ENCODE measurements at regions not wholly inside any gene's neighbourhood (a gene's known extent, or its start where the extent isn't known, plus 50 kb on each side); places are given as distances from the start of the nearest gene placed in this dataset.
"Not testable (repeated sequence)": the region's sequence is repeated elsewhere in the genome, so short reads cannot be mapped to it uniquely, and the experiment has no call there.

DNA sequence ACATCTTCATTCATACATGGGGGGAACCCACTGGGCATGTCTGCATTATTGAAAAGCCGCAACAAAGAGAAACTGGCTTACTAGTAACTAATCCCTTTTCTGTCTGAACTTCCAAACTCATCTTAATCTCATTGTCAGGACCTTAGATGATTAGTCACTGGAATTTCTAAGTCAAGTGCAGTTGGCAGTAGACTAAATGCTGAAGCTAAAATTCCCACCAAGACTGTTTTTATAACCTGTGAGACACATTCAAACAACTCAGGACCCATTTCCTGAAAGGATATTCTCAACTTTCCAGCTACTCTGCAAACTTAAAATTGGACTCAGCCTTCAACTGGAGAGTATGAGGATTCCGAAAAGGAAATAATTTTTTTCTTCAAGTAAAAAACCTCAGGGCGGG lies 94.8 kb upstream of the SCAF8 start:
- TF ChIP-seq, protein P1, sequence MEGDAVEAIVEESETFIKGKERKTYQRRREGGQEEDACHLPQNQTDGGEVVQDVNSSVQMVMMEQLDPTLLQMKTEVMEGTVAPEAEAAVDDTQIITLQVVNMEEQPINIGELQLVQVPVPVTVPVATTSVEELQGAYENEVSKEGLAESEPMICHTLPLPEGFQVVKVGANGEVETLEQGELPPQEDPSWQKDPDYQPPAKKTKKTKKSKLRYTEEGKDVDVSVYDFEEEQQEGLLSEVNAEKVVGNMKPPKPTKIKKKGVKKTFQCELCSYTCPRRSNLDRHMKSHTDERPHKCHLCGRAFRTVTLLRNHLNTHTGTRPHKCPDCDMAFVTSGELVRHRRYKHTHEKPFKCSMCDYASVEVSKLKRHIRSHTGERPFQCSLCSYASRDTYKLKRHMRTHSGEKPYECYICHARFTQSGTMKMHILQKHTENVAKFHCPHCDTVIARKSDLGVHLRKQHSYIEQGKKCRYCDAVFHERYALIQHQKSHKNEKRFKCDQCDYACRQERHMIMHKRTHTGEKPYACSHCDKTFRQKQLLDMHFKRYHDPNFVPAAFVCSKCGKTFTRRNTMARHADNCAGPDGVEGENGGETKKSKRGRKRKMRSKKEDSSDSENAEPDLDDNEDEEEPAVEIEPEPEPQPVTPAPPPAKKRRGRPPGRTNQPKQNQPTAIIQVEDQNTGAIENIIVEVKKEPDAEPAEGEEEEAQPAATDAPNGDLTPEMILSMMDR (IDR thresholded peaks at IDR 0.05; ENCODE audit: low read depth, low read length), result no peak
- no peaks in the 10 kb centered on the region for H3K9me3 ChIP-seq (ENCODE audit: low read depth)

DNA sequence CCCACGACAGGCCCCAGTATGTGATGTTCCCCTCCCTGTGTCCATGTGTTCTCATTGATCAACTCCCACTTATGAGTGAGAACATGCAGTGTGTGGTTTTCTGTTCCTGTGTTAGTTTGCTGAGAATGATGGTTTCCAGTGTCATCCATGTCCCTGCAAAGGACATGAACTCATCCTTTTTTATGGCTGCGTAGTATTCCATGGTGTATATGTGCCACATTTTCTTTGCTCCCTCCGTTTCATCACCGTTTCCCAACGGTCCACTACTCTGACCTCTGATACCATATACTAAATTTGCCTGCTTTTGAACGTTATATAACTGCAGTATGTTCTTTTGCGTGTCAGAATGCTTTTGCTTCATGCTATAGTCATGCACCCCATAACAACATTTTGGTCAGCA lies 94.0 kb upstream of the SCAF8 start:
- not testable (repeated sequence) for H3K27ac ChIP-seq; H3K4me3 ChIP-seq; H3K9me3 ChIP-seq (ENCODE audit: low read depth); DNase-seq (ENCODE audit: low read depth in 1 of 2, low spot score in 1 of 2); H3K27me3 ChIP-seq; H3K36me3 ChIP-seq; H3K4me1 ChIP-seq (ENCODE audit: low read depth)

More for the DNA sequence above, 94.8 kb upstream of the SCAF8 start:
- Histone ChIP-seq H3K27me3 (no peaks in the 10 kb centered on the region), H3K4me3 (no peak overlapping the region), H3K36me3 (no peaks in the 10 kb centered on the region), H3K4me1 (ENCODE audit: low read depth) (no peaks in the 10 kb centered on the region), H3K27ac (no peak overlapping the region)
- DNase-seq (ENCODE audit: low read depth in 1 of 2, low spot score in 1 of 2), result no peak

DNA sequence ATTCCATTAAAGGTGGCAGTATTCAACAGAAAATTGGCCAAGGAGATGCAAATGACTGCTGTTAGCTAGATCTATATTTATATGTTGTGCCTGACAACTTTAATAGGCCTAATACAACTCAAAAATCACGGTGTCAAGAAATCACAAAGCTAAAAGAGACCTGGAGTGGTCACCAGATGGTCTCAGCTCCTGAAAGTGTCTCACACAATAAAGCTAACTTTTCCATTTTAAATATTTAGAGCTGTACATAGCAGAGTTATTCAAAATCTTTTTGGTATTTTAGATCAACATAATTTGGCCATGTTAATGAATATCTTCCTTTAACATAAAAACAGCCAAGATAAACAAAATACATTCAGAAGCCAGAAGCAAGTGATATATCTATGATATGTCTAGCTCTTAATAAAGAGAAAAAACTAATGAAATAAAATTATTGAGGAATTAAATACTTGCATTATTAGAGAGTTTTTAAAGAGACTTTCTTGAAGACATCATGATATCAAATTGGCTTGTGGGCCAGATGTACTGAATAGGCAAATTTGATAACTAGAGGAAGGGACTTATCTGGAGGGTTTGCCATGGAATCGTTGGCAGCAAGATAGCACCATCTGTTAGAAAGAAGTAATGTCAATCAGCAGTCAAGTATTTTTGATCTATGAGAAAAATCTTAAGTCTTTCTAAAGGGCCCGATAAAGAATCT lies 84.9 kb upstream of the SCAF8 start:
- no peaks in the 10 kb centered on the region for H3K9me3 ChIP-seq (ENCODE audit: low read depth)
- no peaks in the 10 kb centered on the region for H3K27me3 ChIP-seq
- DNase-seq (ENCODE audit: low read depth in 1 of 2, low spot score in 1 of 2), result no peak
- H3K27ac ChIP-seq, result no peak overlapping the region
- H3K36me3 ChIP-seq, result no peaks in the 10 kb centered on the region
- H3K4me3 ChIP-seq, result no peak overlapping the region
- H3K4me1 ChIP-seq (ENCODE audit: low read depth), result no peaks in the 10 kb centered on the region
- TF ChIP-seq, protein P1 (IDR thresholded peaks at IDR 0.05; ENCODE audit: low read depth, low read length), result no peak

DNA sequence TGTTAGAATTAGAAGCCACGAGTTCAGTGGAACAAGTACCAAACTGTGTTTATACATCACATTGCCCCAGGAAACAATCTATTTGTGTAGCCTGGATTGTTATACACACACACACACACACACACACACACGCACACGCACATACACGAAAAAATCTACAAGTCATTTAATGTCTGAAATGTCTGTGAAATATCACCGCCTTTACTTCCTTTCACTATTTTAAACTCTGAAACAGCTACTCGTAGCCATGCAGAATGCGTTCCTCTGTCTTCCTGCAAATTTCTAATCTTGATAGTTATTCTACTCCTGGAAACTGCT lies 84.4 kb upstream of the SCAF8 start:
- Histone ChIP-seq H3K4me3 (no peak overlapping the region), H3K27me3 (no peaks in the 10 kb centered on the region), H3K9me3 (ENCODE audit: low read depth) (no peaks in the 10 kb centered on the region), H3K27ac (no peak overlapping the region), H3K36me3 (no peaks in the 10 kb centered on the region), H3K4me1 (ENCODE audit: low read depth) (no peaks in the 10 kb centered on the region)
- TF ChIP-seq, protein P1 (IDR thresholded peaks at IDR 0.05; ENCODE audit: low read depth, low read length), result no peak
- DNase-seq (ENCODE audit: low read depth in 1 of 2, low spot score in 1 of 2), result no peak

DNA sequence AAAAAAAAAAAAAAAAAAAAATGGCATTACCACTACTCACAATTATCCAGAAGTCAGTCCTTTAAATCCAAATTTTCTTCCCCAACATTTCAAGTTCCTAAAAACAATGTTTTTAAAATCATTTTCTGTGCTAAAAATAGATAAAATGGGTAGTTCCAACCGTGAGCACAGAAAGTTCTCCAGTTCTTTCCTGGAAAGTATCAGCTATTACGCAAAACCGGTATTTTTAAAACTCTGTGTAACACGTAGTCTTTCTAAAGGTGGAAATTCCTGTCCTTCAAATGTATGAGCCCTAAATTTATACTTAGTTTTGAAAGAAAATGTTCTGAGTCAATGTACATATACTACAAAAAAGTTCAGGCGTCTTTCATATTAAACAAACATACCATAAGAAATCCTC lies 83.5 kb upstream of the SCAF8 start:
- Histone ChIP-seq H3K4me3 (no peak overlapping the region), H3K4me1 (ENCODE audit: low read depth) (no peaks in the 10 kb centered on the region), H3K9me3 (ENCODE audit: low read depth) (no peaks in the 10 kb centered on the region), H3K36me3 (no peaks in the 10 kb centered on the region), H3K27me3 (no peaks in the 10 kb centered on the region), H3K27ac (no peak overlapping the region)
- TF ChIP-seq, protein P1 (IDR thresholded peaks at IDR 0.05; ENCODE audit: low read depth, low read length), result no peak
- peak in 1 of 2 donors; percentile 54 for DNase-seq (ENCODE audit: low read depth in 1 of 2, low spot score in 1 of 2)

DNA sequence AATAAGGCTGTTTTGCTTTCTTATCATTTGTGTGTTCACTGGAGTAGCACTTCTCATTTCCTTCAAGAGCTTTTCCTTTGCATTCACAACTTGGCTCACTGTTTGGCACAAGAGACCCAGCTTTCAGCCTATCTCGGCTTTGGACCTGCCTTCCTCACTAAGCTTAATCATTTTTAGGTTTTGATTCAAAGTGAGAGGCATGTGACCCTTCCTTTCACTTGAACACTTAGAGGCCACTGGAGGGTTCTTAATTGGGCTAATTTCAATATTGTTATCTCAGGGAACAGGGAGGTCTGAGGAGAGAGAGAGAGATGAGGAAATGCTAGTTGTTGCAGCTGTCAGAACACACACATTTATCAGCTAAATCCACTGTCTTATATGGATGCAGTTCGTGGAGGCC lies 82.9 kb upstream of the SCAF8 start:
- TF ChIP-seq, protein P1 (IDR thresholded peaks at IDR 0.05; ENCODE audit: low read depth, low read length), result no peak
- Histone ChIP-seq H3K27me3 (no peaks in the 10 kb centered on the region), H3K36me3 (no peaks in the 10 kb centered on the region), H3K4me1 (ENCODE audit: low read depth) (no peaks in the 10 kb centered on the region), H3K4me3 (no peak overlapping the region), H3K27ac (no peak overlapping the region), H3K9me3 (ENCODE audit: low read depth) (no peaks in the 10 kb centered on the region)
- peak in 1 of 2 donors; percentile 43 for DNase-seq (ENCODE audit: low read depth in 1 of 2, low spot score in 1 of 2)

Data from cardiac muscle cell (in vitro differentiated cells and primary cell).